HEK293 (cell line): ENCODE measurements at regions not wholly inside any gene's neighbourhood (a gene's known extent, or its start where the extent isn't known, plus 50 kb on each side); places are given as distances from the start of the nearest gene placed in this dataset.

Source experiments
- CTCF ChIA-PET: fragments of 350-600 bp; formaldehyde crosslinking; extraction: SDS; loops from one replicate; lab custom pipeline; 2021; ENCODE audit warnings: antibody characterized with exemption; lab: Yijun Ruan, JAX
- POLR2A ChIA-PET: fragments of 300-600 bp; formaldehyde crosslinking; extraction: SDS; loops from one replicate; lab custom pipeline; 2020; ENCODE audit warnings: antibody characterized with exemption, inconsistent platforms; lab: Yijun Ruan, JAX
- H3K27ac ChIP-seq: fragments of 200-500 bp; sonication (Bioruptor generic); 2 replicates; pipeline ENCODE4 v1.5.1; 2014; ENCODE audit warnings: low read depth, low read length, control low read depth, inconsistent platforms; ENCODE audit errors: extremely low read depth
- H3K36me3 ChIP-seq, 2 experiments: fragments of 200-500 bp in 1 of 2; sonication (Bioruptor generic) in 1 of 2; 1 replicate in 1 of 2; 2 replicates in 1 of 2; pipeline ENCODE4 v1.5.1; 2014 to 2017; ENCODE audit warnings: inconsistent platforms in 2 of 2, low read length in 2 of 2; ENCODE audit not compliant: control insufficient read depth in 2 of 2, insufficient read depth in 1 of 2
- H3K4me1 ChIP-seq: fragments of 200-500 bp; sonication (Bioruptor generic); 2 replicates; pipeline ENCODE4 v1.5.1; 2014; ENCODE audit warnings: mild to moderate bottlenecking, low read length, inconsistent platforms; ENCODE audit not compliant: control insufficient read depth, insufficient read depth
- H3K4me3 ChIP-seq: 2 replicates; pipeline ENCODE4 v1.5.1; 2011; ENCODE audit warnings: low read depth, mild to moderate bottlenecking, control low read depth, low read length, moderate library complexity
- H3K9me3 ChIP-seq: fragments of 200-500 bp; sonication (Bioruptor generic); 2 replicates; pipeline ENCODE4 v1.5.1; 2014; ENCODE audit warnings: low read depth, low read length, inconsistent platforms; ENCODE audit not compliant: control insufficient read depth, insufficient read depth
- BCL6B ChIP-seq: fragments of 450-650 bp; formaldehyde crosslinking; IDR thresholded peaks from 2 replicates; pipeline ENCODE4 v1.5.1; 2017; ENCODE audit warnings: missing biosample characterization, missing genetic modification characterization
- GLIS1 ChIP-seq: fragments of 450-650 bp; formaldehyde crosslinking; IDR thresholded peaks from 2 replicates; pipeline ENCODE4 v1.5.1; 2016; ENCODE audit warnings: missing biosample characterization, missing genetic modification characterization
- HIC1 ChIP-seq: fragments of 450-650 bp; formaldehyde crosslinking; IDR thresholded peaks from 2 replicates; pipeline ENCODE4 v1.5.1; 2016; ENCODE audit warnings: missing biosample characterization, missing genetic modification characterization
- MEIS1 ChIP-seq: sonication (generic); formaldehyde crosslinking; IDR thresholded peaks from 2 replicates; pipeline ENCODE4 v1.8.1; 2022; ENCODE audit warnings: missing genetic modification reagents, mild to moderate bottlenecking, borderline replicate concordance
- PBX3 ChIP-seq: sonication (generic); formaldehyde crosslinking; IDR thresholded peaks from 2 replicates; pipeline ENCODE4 v1.8.1; 2022; ENCODE audit warnings: mild to moderate bottlenecking, moderate library complexity, missing genetic modification reagents
- ZBTB48 ChIP-seq: fragments of 450-650 bp; formaldehyde crosslinking; IDR thresholded peaks from 2 replicates; pipeline ENCODE4 v1.5.1; 2016; ENCODE audit warnings: missing biosample characterization, missing genetic modification characterization
- ZFP69B ChIP-seq: fragments of 450-650 bp; formaldehyde crosslinking; IDR thresholded peaks from 2 replicates; pipeline ENCODE4 v1.5.1; 2016; ENCODE audit warnings: missing biosample characterization, missing genetic modification characterization
- ZNF114 ChIP-seq: fragments of 450-650 bp; formaldehyde crosslinking; IDR thresholded peaks from 2 replicates; pipeline ENCODE4 v1.5.0; 2017; ENCODE audit warnings: missing biosample characterization, missing genetic modification characterization
- ZNF132 ChIP-seq: fragments of 450-650 bp; formaldehyde crosslinking; IDR thresholded peaks from 2 replicates; pipeline ENCODE4 v1.5.1; 2017; ENCODE audit warnings: missing biosample characterization, missing genetic modification characterization, borderline replicate concordance
- ZNF169 ChIP-seq: fragments of 450-650 bp; formaldehyde crosslinking; IDR thresholded peaks from 2 replicates; pipeline ENCODE4 v1.5.1; 2016; ENCODE audit warnings: missing biosample characterization, missing genetic modification characterization
- ZNF202 ChIP-seq: fragments of 450-650 bp; formaldehyde crosslinking; IDR thresholded peaks from 2 replicates; pipeline ENCODE4 v1.5.1; 2016; ENCODE audit warnings: missing biosample characterization, missing genetic modification characterization, borderline replicate concordance
- ZNF280D ChIP-seq: fragments of 450-650 bp; formaldehyde crosslinking; IDR thresholded peaks from 2 replicates; pipeline ENCODE4 v1.5.1; 2016; ENCODE audit warnings: missing biosample characterization, missing genetic modification characterization
- ZNF302 ChIP-seq: fragments of 450-650 bp; formaldehyde crosslinking; IDR thresholded peaks from 2 replicates; pipeline ENCODE4 v1.5.1; 2016; ENCODE audit warnings: missing biosample characterization, missing genetic modification characterization, low read depth
- ZNF311 ChIP-seq: fragments of 450-650 bp; formaldehyde crosslinking; IDR thresholded peaks from 2 replicates; pipeline ENCODE4 v1.5.1; 2017; ENCODE audit warnings: missing biosample characterization, missing genetic modification characterization, borderline replicate concordance
- ZNF354C ChIP-seq: fragments of 450-650 bp; formaldehyde crosslinking; IDR thresholded peaks from 2 replicates; pipeline ENCODE4 v1.5.1; 2016; ENCODE audit warnings: missing biosample characterization, missing genetic modification characterization, low read depth, borderline replicate concordance
- ZNF510 ChIP-seq: fragments of 450-650 bp; formaldehyde crosslinking; IDR thresholded peaks from 2 replicates; pipeline ENCODE4 v1.5.1; 2018; ENCODE audit warnings: mild to moderate bottlenecking, missing genetic modification characterization, missing biosample characterization; ENCODE audit not compliant: insufficient replicate concordance
- ZNF521 ChIP-seq: fragments of 450-650 bp; formaldehyde crosslinking; IDR thresholded peaks from 2 replicates; pipeline ENCODE4 v1.5.1; 2017; ENCODE audit warnings: missing biosample characterization, mild to moderate bottlenecking, missing genetic modification characterization
- ZNF530 ChIP-seq: fragments of 450-650 bp; formaldehyde crosslinking; IDR thresholded peaks from 2 replicates; pipeline ENCODE4 v1.5.1; 2016; ENCODE audit warnings: low read depth, missing biosample characterization, missing genetic modification characterization
- ZNF626 ChIP-seq: fragments of 450-650 bp; sonication (Bioruptor Pico); formaldehyde crosslinking; IDR thresholded peaks from 2 replicates; pipeline ENCODE4 v1.5.1; 2018; ENCODE audit warnings: missing biosample characterization, missing genetic modification characterization, inconsistent platforms
- ZNF645 ChIP-seq: fragments of 450-650 bp; formaldehyde crosslinking; IDR thresholded peaks from 2 replicates; pipeline ENCODE4; 2016; ENCODE audit warnings: missing biosample characterization, missing genetic modification characterization
- ZNF660 ChIP-seq: fragments of 450-650 bp; IDR thresholded peaks from 2 replicates; pipeline ENCODE4 v1.5.1; 2018; ENCODE audit warnings: missing biosample characterization, mild to moderate bottlenecking, missing genetic modification characterization
- ZNF777 ChIP-seq: fragments of 450-650 bp; formaldehyde crosslinking; IDR thresholded peaks from 2 replicates; pipeline ENCODE4 v1.5.1; 2017; ENCODE audit warnings: missing biosample characterization, missing genetic modification characterization, borderline replicate concordance

- TF ChIP-seq HIC1 (tag by site-specific recombination) (no peak), ZNF280D (no peak), ZFP69B (tag by site-specific recombination) (no peak), ZNF530 (tag by site-specific recombination) (no peak), MEIS1 (CRISPR knock-in tag) (no peak), ZNF510 (tag by site-specific recombination) (no peak), ZNF114 (tag by site-specific recombination) (no peak), ZNF354C (no peak), BCL6B (no peak)
- TF ChIP-seq, all 188 proteins: peak for 0
Measured at GRCh38 chr5:54616031-54616430, 98.5 kb downstream of the SNX18 start (continued).

- Histone ChIP-seq H3K27ac (no peak overlapping the region), H3K4me3 (no peak overlapping the region), H3K9me3 (no peaks in the 10 kb centered on the region), H3K36me3 (no peaks in the 10 kb centered on the region), H3K4me1 (peaks cover 4% of the 10 kb centered on the region; the same call in 1 of the 2 replicates)
- TF ChIP-seq ZNF777 = no peak
- no peak for TF ChIP-seq ZBTB48
- no peak for TF ChIP-seq ZNF302 (tag by site-specific recombination)
- TF ChIP-seq ZNF169 (tag by site-specific recombination) = no peak
- no peak for TF ChIP-seq ZNF311 (tag by site-specific recombination)
- no peak for TF ChIP-seq PBX3 (CRISPR knock-in tag)
- TF ChIP-seq ZNF660 = no peak
- no peak for TF ChIP-seq ZNF645 (tag by site-specific recombination)
- TF ChIP-seq ZNF132 (tag by site-specific recombination) = no peak
- TF ChIP-seq ZNF521 (tag by site-specific recombination) = no peak
- TF ChIP-seq ZNF626 = no peak
- no peak for TF ChIP-seq ZNF202
- no peak for TF ChIP-seq GLIS1 (tag by site-specific recombination)
- ChIA-PET POLR2A (no interaction called here), CTCF (interaction anchor here (2.0 kb wide), 1 partner anchor 229 kb away, joined by 7 read pairs; no protein-coding TSS in a partner anchor)
Measured at GRCh38 chr5:54615381-54615780, 97.8 kb downstream of the SNX18 start.
